Ovary (tissue), 3 donors: ENCODE measurements at regions not wholly inside any gene's neighbourhood (a gene's known extent, or its start where the extent isn't known, plus 50 kb on each side); places are given as distances from the start of the nearest gene placed in this dataset.

Source experiments
- CTCF ChIP-seq, 3 donors: fragments of 450-650 bp in 2 of 3; fragments of 200-600 bp in 1 of 3; IDR thresholded peaks; one replicate each; pipeline versions ENCODE4 v1.5.1 to v1.8.0; 2016 to 2022; ENCODE audit warnings: antibody characterized with exemption in 3 of 3, mild to moderate bottlenecking in 1 of 3
- EP300 ChIP-seq: sonication (generic); formaldehyde crosslinking; IDR thresholded peaks from one replicate; pipeline ENCODE4 v1.6.1; 2017; ENCODE audit warnings: antibody characterized with exemption
- donor health status: DM: no; HTN: no; CAD: no.

- TF ChIP-seq CTCF (IDR thresholded peaks at IDR 0.05) (no peak), EP300 (no peak)
Measured at GRCh38 chr4:13944095-13944511, 316.6 kb upstream of the BOD1L1 start.
